Breast epithelium (tissue), 4 donors: ENCODE measurements at regions not wholly inside any gene's neighbourhood (a gene's known extent, or its start where the extent isn't known, plus 50 kb on each side); places are given as distances from the start of the nearest gene placed in this dataset.

Source experiments
- DNase-seq, 2 donors: peaks; one replicate each; pipeline ENCODE4 v3.0.0-alpha.2; 2019; ENCODE audit warnings: low spot score in 2 of 2
- H3K27ac ChIP-seq, 2 donors: fragments of 200-600 bp; sonication (generic) in 1 of 2; one replicate each; pipeline ENCODE4 v1.5.1; 2016 to 2019; ENCODE audit warnings: mild to moderate bottlenecking in 1 of 2
- H3K27me3 ChIP-seq, 2 donors: fragments of 200-600 bp; sonication (generic) in 1 of 2; one replicate each; pipeline versions ENCODE4 v1.5.1 to v1.6.0; 2017 to 2019; ENCODE audit warnings: control low read depth in 1 of 2, mild to moderate bottlenecking in 1 of 2
- H3K36me3 ChIP-seq: fragments of 200-600 bp; one replicate; pipeline ENCODE4 v1.5.1; 2019
- H3K4me1 ChIP-seq, 2 donors: fragments of 200-600 bp; sonication (generic); one replicate each; pipeline ENCODE4 v1.5.1; 2016 to 2019; ENCODE audit warnings: control low read depth in 1 of 2
- H3K4me3 ChIP-seq, 3 donors: fragments of 200-600 bp; sonication (generic); 1 replicate in 2 of 3; 2 replicates in 1 of 3; pipeline ENCODE4 v1.5.1; 2016 to 2019; ENCODE audit warnings: mild to moderate bottlenecking in 3 of 3, moderate library complexity in 2 of 3
- H3K9me3 ChIP-seq, 2 donors: fragments of 200-600 bp; sonication (generic) in 1 of 2; one replicate each; pipeline ENCODE4 v1.5.1; 2016 to 2019; ENCODE audit warnings: control low read depth in 1 of 2
- CTCF ChIP-seq, 3 donors: fragments of 450-650 bp; IDR thresholded peaks; one replicate each; pipeline ENCODE4 v1.5.1; 2016 to 2017; ENCODE audit warnings: antibody characterized with exemption in 3 of 3, mild to moderate bottlenecking in 3 of 3, moderate library complexity in 3 of 3
- POLR2A ChIP-seq: fragments of 450-650 bp; IDR thresholded peaks from one replicate; pipeline ENCODE4 v1.6.1; 2016; ENCODE audit warnings: antibody characterized with exemption, mild to moderate bottlenecking, moderate library complexity
- POLR2AphosphoS5 ChIP-seq, 3 donors: sonication (generic); formaldehyde crosslinking; IDR thresholded peaks; one replicate each; pipeline ENCODE4 v1.6.1; 2017; ENCODE audit warnings: antibody characterized with exemption in 3 of 3
- intact Hi-C: fragments of 100-400 bp; cut with DNase I; formaldehyde crosslinking; loops from one replicate; pipeline ENCODE4 v1.15.1; 2023; ENCODE audit warnings: low total_unique reads

- Histone ChIP-seq H3K4me1 (no peaks in the 10 kb centered on the region), H3K27ac (no peak overlapping the region), H3K36me3 (no peaks in the 10 kb centered on the region), H3K27me3 (no peaks in the 10 kb centered on the region), H3K4me3 (no peak overlapping the region), H3K9me3 (no peaks in the 10 kb centered on the region)
- TF ChIP-seq POLR2A = no peak
- TF ChIP-seq POLR2AphosphoS5 (IDR thresholded peaks at IDR 0.05) = no peak
- TF ChIP-seq CTCF (IDR thresholded peaks at IDR 0.05) = no peak
- intact Hi-C loops = no loop called here
- no peak for DNase-seq
These were observed 108.8 kb downstream of the BACH1 start for GRCh38 chr21:29407571-29407970.

- Histone ChIP-seq H3K9me3 (no peaks in the 10 kb centered on the region), H3K4me1 (no peaks in the 10 kb centered on the region), H3K4me3 (no peak overlapping the region), H3K36me3 (no peaks in the 10 kb centered on the region), H3K27ac (no peak overlapping the region), H3K27me3 (no peaks in the 10 kb centered on the region)
- DNase-seq = no peak
- intact Hi-C loops = loop anchor here (2.0 kb wide), 1 partner anchor 27 kb away; no protein-coding TSS in a partner anchor
- TF ChIP-seq POLR2A = no peak
- no peak for TF ChIP-seq POLR2AphosphoS5 (IDR thresholded peaks at IDR 0.05)
- no peak for TF ChIP-seq CTCF (IDR thresholded peaks at IDR 0.05)
These were observed 115.0 kb downstream of the BACH1 start for GRCh38 chr21:29413683-29414082.

- Histone ChIP-seq H3K9me3 (no peaks in the 10 kb centered on the region), H3K4me3 (no peak overlapping the region), H3K36me3 (no peaks in the 10 kb centered on the region), H3K27ac (no peak overlapping the region), H3K27me3 (no peaks in the 10 kb centered on the region), H3K4me1 (no peaks in the 10 kb centered on the region)
- DNase-seq = no peak
- intact Hi-C loops = no loop called here
- TF ChIP-seq POLR2AphosphoS5 (IDR thresholded peaks at IDR 0.05) (no peak), POLR2A (no peak), CTCF (IDR thresholded peaks at IDR 0.05) (no peak)
These were observed 117.5 kb downstream of the BACH1 start for GRCh38 chr21:29416268-29416667.

- no peak overlapping the region for H3K27ac ChIP-seq
- intact Hi-C loops = no loop called here
- H3K4me1 ChIP-seq = no peaks in the 10 kb centered on the region
- no peak for DNase-seq
- H3K36me3 ChIP-seq = no peaks in the 10 kb centered on the region
- no peaks in the 10 kb centered on the region for H3K27me3 ChIP-seq
- no peak overlapping the region for H3K4me3 ChIP-seq
- H3K9me3 ChIP-seq = no peaks in the 10 kb centered on the region
- no peak for TF ChIP-seq POLR2AphosphoS5 (IDR thresholded peaks at IDR 0.05)
- TF ChIP-seq POLR2A = no peak
- no peak for TF ChIP-seq CTCF (IDR thresholded peaks at IDR 0.05)
These were observed 120.1 kb downstream of the BACH1 start for GRCh38 chr21:29418813-29419212.

- intact Hi-C loops = no loop called here
- Histone ChIP-seq H3K36me3 (no peaks in the 10 kb centered on the region), H3K4me3 (no peak overlapping the region), H3K27me3 (no peaks in the 10 kb centered on the region), H3K27ac (no peak overlapping the region), H3K9me3 (no peaks in the 10 kb centered on the region), H3K4me1 (no peaks in the 10 kb centered on the region)
- DNase-seq = no peak
- no peak for TF ChIP-seq POLR2AphosphoS5 (IDR thresholded peaks at IDR 0.05)
- TF ChIP-seq CTCF (IDR thresholded peaks at IDR 0.05) = no peak
- no peak for TF ChIP-seq POLR2A
These were observed 120.7 kb downstream of the BACH1 start for GRCh38 chr21:29419422-29419821.
